Activated CD4-positive, alpha-beta T cell treated with anti-CD3 and anti-CD28 coated beads, Interleukin-2, amount 10 ng/mL, durations not matched to agents 7 days and 5 days (primary cell): ENCODE measurements at regions not wholly inside any gene's neighbourhood (a gene's known extent, or its start where the extent isn't known, plus 50 kb on each side); places are given as distances from the start of the nearest gene placed in this dataset.
A peak's percentile ranks its signal among the peaks of the same experiment; 100 is the strongest.
"Not testable (repeated sequence)": the region's sequence is repeated elsewhere in the genome, so short reads cannot be mapped to it uniquely, and the experiment has no call there.

ENCODE experiments used
- CTCF ChIA-PET: fragments of 350-600 bp; sonication (Branson Sonifier 250); formaldehyde crosslinking; loops from one replicate; lab custom pipeline; 2021; ENCODE audit warnings: antibody characterized with exemption; lab: Charles Lee
- POLR2A ChIA-PET: fragments of 350-600 bp; sonication (Branson Sonifier 250); formaldehyde crosslinking; loops from one replicate; lab custom pipeline; 2021; ENCODE audit warnings: antibody characterized with exemption; lab: Charles Lee
- DNase-seq: peaks from one replicate; pipeline ENCODE4 v3.0.0-alpha.2; 2020
- H3K27ac Mint-ChIP-seq: one replicate; pipeline ENCODE4 v1.8.0; 2021; ENCODE audit warnings: mild to moderate bottlenecking, moderate library complexity, mixed read lengths
- H3K27me3 Mint-ChIP-seq: one replicate; pipeline ENCODE4 v1.8.0; 2021; ENCODE audit warnings: mixed read lengths
- H3K36me3 Mint-ChIP-seq: one replicate; pipeline ENCODE4 v1.8.0; 2021; ENCODE audit warnings: low read depth, mixed read lengths
- H3K4me1 Mint-ChIP-seq: one replicate; pipeline ENCODE4 v1.8.0; 2021; ENCODE audit warnings: mixed read lengths
- H3K4me3 Mint-ChIP-seq: one replicate; pipeline ENCODE4 v1.8.0; 2021; ENCODE audit warnings: mild to moderate bottlenecking, moderate library complexity, mixed read lengths
- H3K9me3 Mint-ChIP-seq: one replicate; pipeline ENCODE4 v1.8.0; 2021; ENCODE audit warnings: mixed read lengths

- ChIA-PET POLR2A (interaction anchor here (0.6 kb wide), 1 partner anchor 231 kb away, joined by 3 read pairs; no protein-coding TSS in a partner anchor), CTCF (no interaction called here)
- H3K27ac Mint-ChIP-seq: no peak overlapping the region
- no peaks in the 10 kb centered on the region for H3K4me1 Mint-ChIP-seq
- no peak overlapping the region for H3K4me3 Mint-ChIP-seq
- H3K9me3 Mint-ChIP-seq: no peaks in the 10 kb centered on the region
- DNase-seq: no peak
- H3K36me3 Mint-ChIP-seq: no peaks in the 10 kb centered on the region
- no peaks in the 10 kb centered on the region for H3K27me3 Mint-ChIP-seq
Measured at GRCh38 chr1:58063095-58063494, 483.4 kb downstream of the OMA1 start.

- POLR2A ChIA-PET: no interaction called here
- H3K4me1 Mint-ChIP-seq: no peaks in the 10 kb centered on the region
- no peak overlapping the region for H3K4me3 Mint-ChIP-seq
- no peaks in the 10 kb centered on the region for H3K27me3 Mint-ChIP-seq
- H3K36me3 Mint-ChIP-seq: no peaks in the 10 kb centered on the region
- CTCF ChIA-PET: no interaction called here
- no peak for DNase-seq
- H3K9me3 Mint-ChIP-seq: no peaks in the 10 kb centered on the region
- H3K27ac Mint-ChIP-seq: no peak overlapping the region
Measured at GRCh38 chr1:58062635-58063034, 483.9 kb downstream of the OMA1 start.

GRCh38 chr1:58060559-58061170 lies 485.9 kb downstream of the OMA1 start:
- Mint-ChIP-seq H3K27me3 (no peaks in the 10 kb centered on the region), H3K4me1 (no peaks in the 10 kb centered on the region), H3K9me3 (no peaks in the 10 kb centered on the region), H3K36me3 (no peaks in the 10 kb centered on the region), H3K27ac (no peak overlapping the region), H3K4me3 (no peak overlapping the region)
- POLR2A ChIA-PET: no interaction called here
- CTCF ChIA-PET: no interaction called here
- no peak for DNase-seq

GRCh38 chr1:58059789-58060188 lies 486.7 kb downstream of the OMA1 start:
- no peaks in the 10 kb centered on the region for H3K4me1 Mint-ChIP-seq

GRCh38 chr1:58058323-58058722 lies 488.2 kb downstream of the OMA1 start:
- POLR2A ChIA-PET: no interaction called here

More at GRCh38 chr1:58059789-58060188, 486.7 kb downstream of the OMA1 start:
- no peak overlapping the region for H3K4me3 Mint-ChIP-seq
- ChIA-PET POLR2A (no interaction called here), CTCF (no interaction called here)
- no peaks in the 10 kb centered on the region for H3K36me3 Mint-ChIP-seq
- H3K27ac Mint-ChIP-seq: no peak overlapping the region
- DNase-seq: no peak
- H3K9me3 Mint-ChIP-seq: no peaks in the 10 kb centered on the region
- no peaks in the 10 kb centered on the region for H3K27me3 Mint-ChIP-seq

GRCh38 chr1:58057826-58058225 lies 488.7 kb downstream of the OMA1 start:
- ChIA-PET CTCF (no interaction called here), POLR2A (no interaction called here)
- H3K4me3 Mint-ChIP-seq: no peak overlapping the region
- H3K9me3 Mint-ChIP-seq: no peaks in the 10 kb centered on the region
- no peak for DNase-seq
- no peaks in the 10 kb centered on the region for H3K27me3 Mint-ChIP-seq
- H3K4me1 Mint-ChIP-seq: no peaks in the 10 kb centered on the region
- no peaks in the 10 kb centered on the region for H3K36me3 Mint-ChIP-seq
- H3K27ac Mint-ChIP-seq: no peak overlapping the region

More at GRCh38 chr1:58058323-58058722, 488.2 kb downstream of the OMA1 start:
- H3K4me1 Mint-ChIP-seq: no peaks in the 10 kb centered on the region
- CTCF ChIA-PET: no interaction called here
- no peaks in the 10 kb centered on the region for H3K27me3 Mint-ChIP-seq
- H3K4me3 Mint-ChIP-seq: no peak overlapping the region
- DNase-seq: no peak
- H3K36me3 Mint-ChIP-seq: no peaks in the 10 kb centered on the region
- no peaks in the 10 kb centered on the region for H3K9me3 Mint-ChIP-seq
- no peak overlapping the region for H3K27ac Mint-ChIP-seq

GRCh38 chr1:58051187-58051586 lies 495.3 kb downstream of the OMA1 start:
- H3K27ac Mint-ChIP-seq, DNase-seq, H3K4me3 Mint-ChIP-seq, CTCF ChIA-PET, H3K27me3 Mint-ChIP-seq, H3K36me3 Mint-ChIP-seq, POLR2A ChIA-PET, H3K4me1 Mint-ChIP-seq, H3K9me3 Mint-ChIP-seq: not testable (repeated sequence)

GRCh38 chr1:58047265-58047858 lies 499.2 kb downstream of the OMA1 start:
- CTCF ChIA-PET: no interaction called here
- Mint-ChIP-seq H3K36me3 (no peaks in the 10 kb centered on the region), H3K9me3 (peaks cover 2% of the 10 kb centered on the region), H3K4me1 (no peaks in the 10 kb centered on the region), H3K4me3 (no peak overlapping the region), H3K27ac (no peak overlapping the region), H3K27me3 (peaks cover 2% of the 10 kb centered on the region)
- DNase-seq: peak; percentile 25
- POLR2A ChIA-PET: no interaction called here

- Mint-ChIP-seq H3K36me3 (no peaks in the 10 kb centered on the region), H3K4me3 (no peak overlapping the region), H3K27ac (no peak overlapping the region), H3K9me3 (peaks cover 1% of the 10 kb centered on the region), H3K4me1 (no peaks in the 10 kb centered on the region), H3K27me3 (peaks cover 3% of the 10 kb centered on the region)
- POLR2A ChIA-PET: no interaction called here
- DNase-seq: no peak
- CTCF ChIA-PET: interaction anchor here (1.2 kb wide), 1 partner anchor 8 kb away, joined by 3 read pairs; no protein-coding TSS in a partner anchor
Measured at GRCh38 chr1:58045094-58045705, 501.3 kb downstream of the OMA1 start.

GRCh38 chr1:58041621-58042020 lies 504.9 kb downstream of the OMA1 start:
- H3K4me3 Mint-ChIP-seq: no peak overlapping the region
- no peak for DNase-seq
- no peaks in the 10 kb centered on the region for H3K9me3 Mint-ChIP-seq
- H3K4me1 Mint-ChIP-seq: no peaks in the 10 kb centered on the region
- H3K27me3 Mint-ChIP-seq: peaks cover 3% of the 10 kb centered on the region
- no peak overlapping the region for H3K27ac Mint-ChIP-seq
- ChIA-PET POLR2A (no interaction called here), CTCF (no interaction called here)
- H3K36me3 Mint-ChIP-seq: no peaks in the 10 kb centered on the region

- H3K36me3 Mint-ChIP-seq: no peaks in the 10 kb centered on the region
- H3K4me3 Mint-ChIP-seq: no peak overlapping the region
- DNase-seq: no peak
- POLR2A ChIA-PET: no interaction called here
- H3K4me1 Mint-ChIP-seq: no peaks in the 10 kb centered on the region
- H3K9me3 Mint-ChIP-seq: no peaks in the 10 kb centered on the region
- no peak overlapping the region for H3K27ac Mint-ChIP-seq
- peaks cover 3% of the 10 kb centered on the region for H3K27me3 Mint-ChIP-seq
- CTCF ChIA-PET: no interaction called here
Measured at GRCh38 chr1:58038574-58038973, 508.0 kb downstream of the OMA1 start.

- H3K4me1 Mint-ChIP-seq: no peaks in the 10 kb centered on the region
- no peak overlapping the region for H3K4me3 Mint-ChIP-seq
- CTCF ChIA-PET: no interaction called here
- POLR2A ChIA-PET: no interaction called here
- peaks cover 17% of the 10 kb centered on the region for H3K27me3 Mint-ChIP-seq
- no peak for DNase-seq
- no peaks in the 10 kb centered on the region for H3K9me3 Mint-ChIP-seq
- no peak overlapping the region for H3K27ac Mint-ChIP-seq
- H3K36me3 Mint-ChIP-seq: no peaks in the 10 kb centered on the region
Measured at GRCh38 chr1:58035523-58035922, 511.0 kb downstream of the OMA1 start.

- POLR2A ChIA-PET: no interaction called here
- H3K4me1 Mint-ChIP-seq: no peaks in the 10 kb centered on the region
- no peak overlapping the region for H3K27ac Mint-ChIP-seq
Measured at GRCh38 chr1:58033311-58033710, 513.2 kb downstream of the OMA1 start.

More at GRCh38 chr1:58033311-58033710, 513.2 kb downstream of the OMA1 start:
- H3K36me3 Mint-ChIP-seq: no peaks in the 10 kb centered on the region
- CTCF ChIA-PET: interaction anchor here (0.6 kb wide), 1 partner anchor 1723 kb away, joined by 3 read pairs; no protein-coding TSS in a partner anchor
- DNase-seq: no peak
- peaks cover 17% of the 10 kb centered on the region for H3K27me3 Mint-ChIP-seq
- H3K9me3 Mint-ChIP-seq: no peaks in the 10 kb centered on the region
- no peak overlapping the region for H3K4me3 Mint-ChIP-seq
